GM12891 (cell line): ENCODE measurements at regions not wholly inside any gene's neighbourhood (a gene's known extent, or its start where the extent isn't known, plus 50 kb on each side); places are given as distances from the start of the nearest gene placed in this dataset.

ENCODE experiments used
- POLR2A ChIP-seq: IDR thresholded peaks from 2 replicates; pipeline ENCODE4 v1.6.1; 2011; ENCODE audit warnings: low read depth, low read length, control low read depth
- SPI1 ChIP-seq: IDR thresholded peaks from 2 replicates; pipeline ENCODE4 v1.6.1; 2011; ENCODE audit warnings: low read depth, low read length, control low read depth
- TAF1 ChIP-seq: IDR thresholded peaks from 2 replicates; pipeline ENCODE4 v1.6.1; 2011; ENCODE audit warnings: low read depth, low read length, control low read depth

DNA sequence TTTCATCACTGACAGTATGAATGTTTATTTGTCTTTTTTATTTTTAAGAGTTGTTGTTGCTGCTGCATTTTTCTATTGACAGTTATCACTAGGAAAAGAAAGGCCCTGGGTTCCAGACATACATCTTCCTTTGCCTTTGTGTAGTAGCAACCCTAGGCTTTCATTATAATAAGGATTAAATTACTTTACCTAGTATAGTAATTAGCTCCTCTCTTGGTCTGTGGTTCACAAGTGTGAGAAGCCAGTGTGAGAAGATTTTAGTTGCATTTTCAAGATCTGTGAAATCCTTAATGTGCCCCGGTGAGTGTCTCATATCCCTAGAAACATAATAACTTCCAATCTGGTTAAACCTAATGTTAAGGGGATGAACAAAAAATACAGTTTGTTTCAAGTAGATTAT lies 799.3 kb upstream of the MAP3K7 start:
- TF ChIP-seq POLR2A (no peak), TAF1 (no peak), SPI1 (no peak)
